GM19438 (cell line): ENCODE measurements at regions not wholly inside any gene's neighbourhood (a gene's known extent, or its start where the extent isn't known, plus 50 kb on each side); places are given as distances from the start of the nearest gene placed in this dataset.
"Not testable (repeated sequence)": the region's sequence is repeated elsewhere in the genome, so short reads cannot be mapped to it uniquely, and the experiment has no call there.

ENCODE experiments used
- ATAC-seq: cut with Tn5 transposase; IDR thresholded peaks from one replicate; pipeline ENCODE4 v1.9.1; 2021; ENCODE audit warnings: low read depth; ENCODE audit not compliant: unreplicated experiment

- ATAC-seq, result no peak
These were observed 144.2 kb upstream of the RAPGEF2 start for GRCh38 chr4:158958489-158959270.

- ATAC-seq, result no peak
These were observed 140.5 kb upstream of the RAPGEF2 start for GRCh38 chr4:158962393-158962792.

- not testable (repeated sequence) for ATAC-seq
These were observed 139.6 kb upstream of the RAPGEF2 start for GRCh38 chr4:158963282-158963681.

GRCh38 chr4:158964114-158964727 is 138.7 kb upstream of the RAPGEF2 start:
- ATAC-seq, result no peak

- no peak for ATAC-seq
These were observed 138.2 kb upstream of the RAPGEF2 start for GRCh38 chr4:158964728-158965124.

GRCh38 chr4:158965226-158965625 is 137.7 kb upstream of the RAPGEF2 start:
- no peak for ATAC-seq

- ATAC-seq, result no peak
These were observed 136.8 kb upstream of the RAPGEF2 start for GRCh38 chr4:158966091-158966490.

- ATAC-seq, result no peak
These were observed 133.9 kb upstream of the RAPGEF2 start for GRCh38 chr4:158968961-158969360.

GRCh38 chr4:158970812-158971211 is 132.1 kb upstream of the RAPGEF2 start:
- ATAC-seq, result no peak

GRCh38 chr4:158974438-158974837 is 128.4 kb upstream of the RAPGEF2 start:
- not testable (repeated sequence) for ATAC-seq

- ATAC-seq, result not testable (repeated sequence)
These were observed 122.2 kb upstream of the RAPGEF2 start for GRCh38 chr4:158980711-158981110.

- no peak for ATAC-seq
These were observed 111.2 kb upstream of the RAPGEF2 start for GRCh38 chr4:158991534-158992155.

GRCh38 chr4:158993891-158994290 is 109.0 kb upstream of the RAPGEF2 start:
- no peak for ATAC-seq

GRCh38 chr4:158995040-158995439 is 107.8 kb upstream of the RAPGEF2 start:
- ATAC-seq, result no peak

GRCh38 chr4:158995965-158996364 is 106.9 kb upstream of the RAPGEF2 start:
- no peak for ATAC-seq

- ATAC-seq, result no peak
These were observed 106.2 kb upstream of the RAPGEF2 start for GRCh38 chr4:158996669-158997074.

GRCh38 chr4:158997660-158998349 is 105.1 kb upstream of the RAPGEF2 start:
- no peak for ATAC-seq

GRCh38 chr4:158998624-158999023 is 104.3 kb upstream of the RAPGEF2 start:
- ATAC-seq, result no peak

- no peak for ATAC-seq
These were observed 103.7 kb upstream of the RAPGEF2 start for GRCh38 chr4:158999166-158999682.

GRCh38 chr4:158999849-159000248 is 103.0 kb upstream of the RAPGEF2 start:
- no peak for ATAC-seq

GRCh38 chr4:159002950-159003349 is 99.9 kb upstream of the RAPGEF2 start:
- no peak for ATAC-seq
